ENCODE measurements at regions not wholly inside any gene's neighbourhood (a gene's known extent, or its start where the extent isn't known, plus 50 kb on each side); places are given as distances from the start of the nearest gene placed in this dataset.

- no peak for TF ChIP-seq USF1 (IDR thresholded peaks at IDR 0.05; ENCODE audit: borderline replicate concordance, low read depth)
- no peak for TF ChIP-seq SIN3A (IDR thresholded peaks at IDR 0.05; ENCODE audit: borderline replicate concordance, low read depth, low read length)
- TF ChIP-seq REST (IDR thresholded peaks at IDR 0.05; ENCODE audit: low read depth, low read length), result no peak
- no peak for TF ChIP-seq CTCF (IDR thresholded peaks at IDR 0.05)
- TF ChIP-seq NRF1 (IDR thresholded peaks at IDR 0.05; ENCODE audit: low read depth, low read length), result no peak
- TF ChIP-seq USF2 (IDR thresholded peaks at IDR 0.05; ENCODE audit: borderline replicate concordance, low read depth, low read length), result no peak
Measured at GRCh38 chr10:50936335-50936734, 50.9 kb upstream of the A1CF start.

Data from SK-N-SH (cell line).